NCI-H2081 treated with DMSO at 0.1 percent for 48 hours (cell line): ENCODE measurements at regions not wholly inside any gene's neighbourhood (a gene's known extent, or its start where the extent isn't known, plus 50 kb on each side); places are given as distances from the start of the nearest gene placed in this dataset.
"Not testable (repeated sequence)": the region's sequence is repeated elsewhere in the genome, so short reads cannot be mapped to it uniquely, and the experiment has no call there.

Experiments used
- DNase-seq: peaks from one replicate; lab custom pipeline; 2025; lab: John Stamatoyannopoulos, UW

GRCh38 chr3:88807491-88808105, 299.8 kb upstream of the EPHA3 start:
- DNase-seq: no peak

DNA sequence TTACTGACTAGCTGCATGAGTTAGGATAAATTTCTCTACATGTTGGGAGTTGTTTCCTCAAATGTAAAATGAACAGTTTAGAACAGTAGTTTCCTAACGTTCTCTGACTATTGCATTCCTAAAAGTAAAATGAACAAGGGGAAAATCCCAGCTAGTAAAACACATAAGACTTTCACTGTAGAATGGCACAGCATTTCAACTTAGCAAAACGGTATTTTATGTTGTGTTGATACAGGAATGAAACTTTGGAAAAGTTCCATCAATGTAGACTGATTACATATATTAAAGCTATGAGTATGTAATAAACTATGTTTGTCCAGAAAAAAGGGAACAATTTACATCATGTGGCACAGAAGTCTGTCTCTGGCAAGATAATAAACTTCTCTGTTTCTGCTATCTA, 297.4 kb upstream of the EPHA3 start:
- no peak for DNase-seq

DNA sequence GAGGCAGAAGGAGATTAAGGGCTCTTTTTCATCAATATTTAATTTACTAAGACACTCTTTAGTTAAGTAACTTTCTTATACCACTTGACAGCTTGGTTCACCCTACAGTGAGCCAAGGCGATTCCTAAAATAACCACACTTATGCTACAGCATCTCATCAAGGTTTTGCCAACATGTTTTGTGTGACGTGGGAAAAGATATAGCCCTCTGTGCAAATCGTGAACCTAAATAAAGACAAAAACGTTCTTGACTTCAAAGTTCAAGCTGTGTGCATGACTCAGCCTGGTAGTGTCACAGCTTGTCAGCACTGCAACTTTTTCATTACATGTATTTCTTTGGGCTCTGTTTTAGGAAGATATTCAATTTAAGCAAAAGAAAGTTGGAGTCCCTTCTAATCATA, 297.0 kb upstream of the EPHA3 start:
- DNase-seq: no peak

GRCh38 chr3:88811096-88811495, 296.3 kb upstream of the EPHA3 start:
- DNase-seq: no peak

GRCh38 chr3:88812576-88812975, 294.8 kb upstream of the EPHA3 start:
- no peak for DNase-seq

GRCh38 chr3:88816445-88816844, 291.0 kb upstream of the EPHA3 start:
- no peak for DNase-seq

GRCh38 chr3:88824666-88825564, 282.5 kb upstream of the EPHA3 start:
- DNase-seq: no peak

GRCh38 chr3:88828466-88828865, 279.0 kb upstream of the EPHA3 start:
- no peak for DNase-seq

- DNase-seq: no peak
Measured at GRCh38 chr3:88852606-88853005, 254.8 kb upstream of the EPHA3 start.

DNA sequence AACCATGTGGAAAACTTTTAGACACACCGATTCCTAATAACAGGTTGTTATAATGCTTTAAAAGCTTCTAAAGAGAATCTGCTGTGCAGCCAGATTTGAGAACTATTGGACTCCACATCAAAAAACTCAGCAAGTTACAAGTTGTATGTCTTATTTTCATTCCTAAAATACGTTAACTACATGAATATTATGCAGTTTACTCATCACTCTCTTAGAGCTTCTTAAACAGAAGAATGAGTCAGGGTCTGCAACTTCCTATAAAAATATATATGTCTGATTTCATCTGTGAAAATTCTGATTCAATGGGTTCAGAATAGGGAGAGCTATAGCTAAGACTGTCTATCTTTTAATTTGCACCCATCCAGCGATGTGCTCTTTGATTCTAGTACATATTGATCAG, 244.2 kb upstream of the EPHA3 start:
- no peak for DNase-seq

- DNase-seq: no peak
Measured at GRCh38 chr3:88876724-88877123, 230.7 kb upstream of the EPHA3 start.

GRCh38 chr3:88879905-88880304, 227.5 kb upstream of the EPHA3 start:
- DNase-seq: no peak

DNA sequence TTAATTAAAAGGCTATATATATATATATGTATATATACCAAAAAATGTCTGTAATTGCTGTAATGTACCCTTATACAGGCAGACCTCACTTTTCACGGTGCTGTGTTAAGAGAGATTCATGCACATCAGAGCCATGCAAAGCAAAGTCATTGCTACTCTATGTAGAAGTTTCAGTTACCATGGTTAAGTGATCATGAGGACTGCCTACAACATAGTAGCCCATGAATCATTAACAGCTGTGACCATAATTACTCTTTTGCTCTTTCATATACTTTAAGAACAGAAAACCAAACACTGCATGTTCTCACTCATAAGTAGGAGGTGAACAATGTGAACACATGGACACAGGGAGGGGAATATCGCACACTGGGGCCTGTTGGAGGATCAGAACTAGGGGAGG, 225.3 kb upstream of the EPHA3 start:
- DNase-seq: no peak

GRCh38 chr3:88886624-88887023, 220.8 kb upstream of the EPHA3 start:
- not testable (repeated sequence) for DNase-seq

GRCh38 chr3:88896026-88896425, 211.4 kb upstream of the EPHA3 start:
- no peak for DNase-seq

DNA sequence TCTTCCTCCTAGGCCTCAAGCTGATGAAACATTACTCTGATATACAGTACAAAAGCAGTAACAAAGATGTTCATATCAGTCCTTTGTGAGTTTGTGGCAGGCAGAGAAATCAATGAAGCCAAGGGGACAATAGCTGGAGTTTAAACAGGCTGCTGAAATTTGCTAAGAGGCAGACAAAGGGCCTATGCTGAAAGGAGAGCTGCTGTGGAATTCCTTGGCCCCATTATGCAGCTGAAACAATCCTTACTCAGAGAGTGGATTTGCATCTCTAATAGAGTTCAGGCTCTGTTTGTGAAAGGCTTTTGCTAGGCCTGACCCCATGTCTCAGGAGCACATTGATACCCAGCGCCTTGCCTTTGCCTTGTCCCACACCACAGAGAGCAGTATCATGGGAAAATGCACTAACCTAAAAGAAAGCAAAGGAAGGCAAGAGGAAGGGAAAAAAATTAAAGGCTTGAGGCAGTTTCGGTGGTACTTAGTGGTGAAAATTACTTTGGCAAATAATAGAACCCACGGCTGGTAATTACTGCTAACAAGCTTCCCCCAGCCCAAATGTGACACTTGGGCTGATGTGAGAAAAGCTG, 195.0 kb upstream of the EPHA3 start:
- no peak for DNase-seq

DNA sequence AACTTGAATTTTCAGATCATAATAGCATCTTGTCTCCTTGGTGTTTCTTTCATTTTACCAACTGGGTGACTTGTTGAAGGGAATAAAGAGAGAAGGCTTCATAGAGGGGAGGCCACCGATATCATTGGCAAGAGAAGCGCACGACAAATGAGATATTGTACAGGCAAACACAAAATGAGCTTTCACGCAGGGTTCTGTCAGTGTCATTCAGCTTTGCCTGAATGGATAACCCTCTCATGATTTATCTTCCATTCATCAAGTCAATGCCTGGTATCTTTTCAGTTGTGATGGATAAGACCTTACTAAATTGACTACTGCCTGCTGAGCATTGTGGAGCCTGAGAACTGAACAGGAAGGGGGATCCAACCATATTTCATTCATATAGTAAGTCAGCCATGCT, 188.6 kb upstream of the EPHA3 start:
- no peak for DNase-seq

- DNase-seq: no peak
Measured at GRCh38 chr3:88921986-88922385, 185.4 kb upstream of the EPHA3 start.

DNA sequence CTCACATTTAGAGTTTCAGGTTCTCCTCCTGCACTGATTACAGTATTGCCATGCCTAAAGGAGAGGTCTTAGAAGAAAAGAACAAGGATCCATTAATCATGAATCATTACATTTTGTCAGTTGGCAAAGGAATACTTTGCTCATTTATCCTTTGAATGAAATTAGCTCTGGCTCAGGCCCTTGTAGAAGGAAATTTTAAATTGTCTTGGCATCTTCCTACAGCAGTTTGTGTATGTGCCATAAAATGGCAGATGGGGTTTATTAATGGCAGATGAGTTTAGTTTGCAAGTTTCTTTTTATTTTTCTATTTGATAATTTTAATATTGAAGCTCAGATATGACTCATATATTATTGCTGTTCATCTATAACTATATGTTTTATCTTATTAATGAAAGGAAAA, 181.2 kb upstream of the EPHA3 start:
- DNase-seq: no peak

- DNase-seq: no peak
Measured at GRCh38 chr3:88930611-88931010, 176.8 kb upstream of the EPHA3 start.

DNA sequence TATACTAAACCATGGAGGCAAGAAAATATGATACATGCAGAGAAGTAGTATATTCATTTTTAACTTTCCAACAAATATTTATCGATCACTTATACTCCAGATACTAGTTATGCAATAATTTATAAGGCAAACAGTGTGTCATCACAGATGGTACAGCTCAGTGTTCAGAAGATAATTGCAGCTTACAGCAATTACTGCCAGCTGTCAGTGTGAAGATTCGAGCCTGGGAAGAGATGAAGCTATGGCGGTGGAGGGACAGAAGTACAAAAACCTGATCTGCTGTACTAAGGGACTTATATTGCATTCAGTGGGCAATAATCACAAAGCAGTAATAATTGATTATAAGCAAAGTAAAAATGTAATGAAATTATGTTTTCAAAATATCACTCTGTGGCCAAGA, 170.6 kb upstream of the EPHA3 start:
- DNase-seq: no peak

- DNase-seq: no peak
Measured at GRCh38 chr3:88940296-88940695, 167.1 kb upstream of the EPHA3 start.

- DNase-seq: no peak
Measured at GRCh38 chr3:88947013-88947412, 160.4 kb upstream of the EPHA3 start.
